Globus pallidus (tissue), 1 donor: ENCODE measurements at regions not wholly inside any gene's neighbourhood (a gene's known extent, or its start where the extent isn't known, plus 50 kb on each side); places are given as distances from the start of the nearest gene placed in this dataset.

Source experiments
- DNase-seq: peaks from one replicate; pipeline ENCODE4 v3.0.0-alpha.2; 2015; ENCODE audit warnings: low spot score

DNA sequence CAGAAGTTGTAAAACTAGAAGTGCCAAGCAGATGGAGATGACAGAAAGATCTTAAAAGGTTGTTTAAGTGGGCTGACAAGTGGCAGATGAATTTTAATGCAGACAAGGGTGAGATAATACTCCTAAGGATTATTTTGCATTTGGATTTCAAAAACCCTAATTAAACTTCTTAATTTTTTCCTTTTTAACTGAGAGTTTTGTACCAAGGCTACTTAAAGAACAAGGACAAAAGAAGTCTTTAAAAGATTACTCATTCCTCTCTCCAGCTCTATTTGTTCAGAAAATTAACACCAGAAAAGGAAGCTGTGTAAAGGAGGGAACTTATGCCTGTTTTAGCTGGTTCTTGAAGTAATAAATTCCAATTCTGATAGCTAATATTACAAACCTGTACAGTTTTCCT lies 275.4 kb downstream of the ETNK1 start:
- no peak for DNase-seq

DNA sequence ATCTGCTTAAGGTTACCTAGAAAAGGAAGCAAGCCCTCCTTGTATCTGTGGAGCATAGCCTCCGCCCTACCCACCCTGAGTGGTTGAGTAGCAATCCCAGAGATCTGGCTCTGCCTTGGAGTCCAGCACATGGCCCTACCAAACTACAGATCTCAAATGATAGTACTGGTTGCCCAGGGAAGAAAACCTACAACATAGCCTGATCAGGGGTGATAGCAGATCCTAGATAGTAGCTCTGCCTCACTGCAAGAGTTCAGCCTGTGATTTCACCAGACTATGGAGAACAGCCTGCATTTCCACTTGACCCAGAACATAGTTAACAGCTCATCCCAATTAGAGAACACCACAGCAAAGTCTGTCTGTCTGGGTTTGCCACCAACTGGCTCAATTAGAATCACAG lies 279.5 kb downstream of the ETNK1 start:
- DNase-seq, result no peak

DNA sequence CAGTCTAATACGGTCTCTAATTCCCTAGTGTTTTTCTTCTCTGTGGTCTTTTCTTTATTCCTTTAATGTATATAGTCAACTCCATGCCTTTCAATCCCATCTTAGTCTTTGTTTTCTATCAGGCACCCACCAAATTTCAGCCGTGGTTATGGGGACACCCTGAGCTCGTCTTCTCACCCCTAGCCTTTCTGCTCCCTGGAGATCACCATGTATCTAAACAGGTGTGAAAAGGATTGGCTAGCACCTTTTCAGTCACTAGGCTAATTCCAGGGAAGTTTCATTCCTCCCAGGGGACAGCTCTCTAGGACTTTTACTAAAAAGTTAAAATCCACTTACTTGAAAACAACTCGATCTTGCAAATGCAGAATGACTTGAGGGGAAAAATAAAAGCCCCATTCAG lies 291.3 kb downstream of the ETNK1 start:
- no peak for DNase-seq

DNA sequence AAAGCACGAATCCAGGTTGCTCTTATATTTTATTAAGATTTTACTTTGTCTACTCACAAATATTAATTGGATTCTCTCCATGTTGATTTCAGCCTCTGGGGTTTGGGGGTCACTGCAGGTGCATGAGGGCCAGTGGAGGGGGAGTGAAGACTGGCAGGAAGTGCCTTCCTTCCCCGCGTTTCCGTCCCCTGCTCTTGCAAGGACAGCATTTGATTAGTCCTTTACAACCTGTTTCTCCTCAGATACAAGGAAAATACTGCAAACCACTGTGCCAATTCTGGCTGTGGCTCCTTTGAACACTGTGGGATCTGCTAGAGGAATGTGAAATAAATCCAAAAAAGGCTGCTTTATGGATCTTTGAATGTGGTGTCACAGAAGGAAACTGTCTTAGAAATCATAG lies 291.8 kb downstream of the ETNK1 start:
- DNase-seq, result no peak

DNA sequence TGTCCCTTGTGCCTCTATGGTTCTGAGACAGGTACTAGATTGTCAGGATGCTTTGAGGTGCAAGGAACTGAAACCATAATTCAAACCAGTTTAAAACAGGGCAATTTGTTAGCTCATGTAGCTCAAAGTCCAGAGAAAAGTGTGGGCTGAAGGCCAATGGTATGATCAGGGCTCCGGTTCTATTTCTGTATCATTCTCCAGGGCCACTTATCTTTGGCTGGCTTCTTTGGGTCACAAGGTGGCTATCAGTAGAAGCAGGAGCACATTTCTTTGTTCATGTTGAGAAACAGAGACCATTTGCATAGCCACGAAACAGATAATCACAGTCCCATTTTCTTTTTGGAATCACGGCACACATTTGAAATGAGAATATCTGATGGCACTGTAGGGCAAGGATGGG lies 294.9 kb downstream of the ETNK1 start:
- DNase-seq, result no peak

DNA sequence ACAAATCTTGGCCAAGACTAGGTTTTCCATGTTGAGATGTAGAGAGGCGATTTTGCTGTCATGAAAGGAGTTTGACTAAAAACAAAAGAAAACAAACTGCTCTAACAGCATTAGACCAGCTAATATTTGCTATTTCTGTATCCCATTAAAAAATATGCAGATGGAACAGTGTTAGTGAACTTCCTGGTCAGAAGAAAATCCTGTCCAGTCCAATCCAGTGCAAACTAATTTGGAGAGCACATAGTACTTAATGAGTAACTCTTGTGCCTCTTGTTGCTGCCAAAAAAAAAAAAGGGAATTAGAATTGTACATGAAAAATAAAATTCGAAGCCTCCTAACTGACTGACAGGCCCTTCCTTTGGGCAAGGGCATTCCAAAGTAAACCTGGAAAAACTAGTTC lies 298.8 kb downstream of the ETNK1 start:
- DNase-seq, result no peak

DNA sequence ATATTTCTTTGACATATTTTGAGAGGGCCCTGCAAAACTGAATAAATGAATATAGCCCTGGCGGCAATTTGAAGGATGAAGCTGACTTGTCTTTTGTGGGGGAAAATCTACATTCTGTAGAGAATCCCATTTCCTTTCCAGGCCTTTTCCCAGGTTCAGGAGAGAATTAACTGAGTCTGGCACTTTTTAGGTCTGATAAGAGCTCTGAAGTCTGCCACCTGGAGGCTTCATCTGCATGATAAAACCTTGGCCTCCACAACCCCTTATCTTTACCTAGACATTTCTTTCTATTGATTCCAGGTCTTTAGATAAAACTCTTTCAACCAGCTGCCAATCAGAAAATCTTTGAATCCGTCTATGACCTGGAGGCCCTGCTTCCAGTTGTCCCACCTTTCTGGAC lies 299.4 kb downstream of the ETNK1 start:
- DNase-seq, result no peak

DNA sequence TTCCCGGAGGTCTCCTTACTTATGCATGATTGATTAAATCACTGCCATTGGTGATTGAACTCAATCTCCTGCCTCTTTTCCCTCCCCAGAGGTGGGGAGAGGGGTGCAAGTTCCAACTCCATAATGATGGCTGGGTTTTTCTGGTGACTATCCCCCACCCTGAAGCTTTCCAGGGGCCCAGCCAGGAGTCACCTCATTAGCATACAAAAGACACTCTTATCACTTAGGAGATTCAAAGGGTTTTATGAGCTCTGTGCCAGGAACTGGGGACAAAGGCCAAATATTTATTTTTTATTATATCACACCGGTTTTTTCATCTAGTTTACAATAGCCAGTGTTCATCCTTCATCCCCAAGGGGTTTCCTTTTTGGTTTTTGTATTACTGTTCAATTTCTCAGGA lies 300.7 kb downstream of the ETNK1 start:
- no peak for DNase-seq

DNA sequence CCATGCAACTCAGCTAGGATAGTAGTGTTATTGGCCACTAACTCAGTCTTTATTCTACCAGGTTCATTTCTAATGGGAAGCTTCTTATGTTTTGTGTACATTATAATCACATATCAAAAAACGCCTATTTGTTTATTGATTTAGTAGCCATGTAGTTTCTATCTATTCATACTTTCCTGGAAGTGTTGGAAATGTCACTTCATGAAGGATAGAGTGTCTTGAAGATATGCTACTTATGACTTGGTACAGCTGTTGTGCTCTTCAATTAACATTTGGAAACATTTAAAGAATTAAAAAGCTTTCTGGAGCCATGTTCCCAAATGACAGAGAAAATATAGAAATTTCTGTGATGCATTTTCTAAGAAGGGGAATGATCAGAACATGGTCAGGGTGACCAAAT lies 307.5 kb downstream of the ETNK1 start:
- DNase-seq, result no peak

DNA sequence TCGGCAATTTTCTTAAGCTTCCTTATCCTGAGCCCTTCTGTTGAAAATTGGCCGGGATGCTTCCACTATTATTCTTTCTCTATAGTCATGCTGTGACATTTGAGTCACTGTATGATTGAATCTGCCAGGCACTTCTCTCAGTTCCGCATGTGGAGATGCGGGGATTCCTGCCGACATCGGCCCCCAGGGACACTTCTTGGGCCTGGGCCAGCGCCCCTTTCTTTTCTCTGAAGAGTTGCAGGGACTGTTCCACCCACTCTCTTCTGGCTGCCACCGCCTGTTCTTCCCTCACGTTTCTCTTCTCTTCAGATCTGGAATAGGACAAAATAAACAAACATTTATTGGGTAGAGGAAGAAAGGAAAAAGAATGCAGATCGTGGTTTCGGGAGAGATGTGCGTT lies 310.1 kb downstream of the ETNK1 start:
- DNase-seq, result no peak

DNA sequence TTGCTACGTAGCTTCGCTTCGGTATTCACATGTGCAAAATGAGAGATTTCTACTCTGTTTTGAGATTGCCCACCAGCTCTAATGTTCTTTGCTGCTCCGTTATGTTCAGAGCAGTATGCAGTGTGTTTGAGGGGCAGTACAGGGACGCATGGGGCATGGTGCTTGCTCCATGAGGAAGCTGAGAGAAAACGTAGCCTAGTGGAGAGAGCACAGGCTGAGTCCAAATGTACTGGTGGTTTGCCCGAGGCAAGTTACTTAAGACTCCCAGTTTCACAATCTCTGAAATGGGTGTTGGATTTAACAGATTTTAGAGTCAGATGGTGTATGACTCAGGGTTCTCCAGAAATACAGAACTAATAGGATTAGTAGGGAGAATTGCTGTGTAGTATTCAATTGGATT lies 310.5 kb downstream of the ETNK1 start:
- DNase-seq, result no peak

DNA sequence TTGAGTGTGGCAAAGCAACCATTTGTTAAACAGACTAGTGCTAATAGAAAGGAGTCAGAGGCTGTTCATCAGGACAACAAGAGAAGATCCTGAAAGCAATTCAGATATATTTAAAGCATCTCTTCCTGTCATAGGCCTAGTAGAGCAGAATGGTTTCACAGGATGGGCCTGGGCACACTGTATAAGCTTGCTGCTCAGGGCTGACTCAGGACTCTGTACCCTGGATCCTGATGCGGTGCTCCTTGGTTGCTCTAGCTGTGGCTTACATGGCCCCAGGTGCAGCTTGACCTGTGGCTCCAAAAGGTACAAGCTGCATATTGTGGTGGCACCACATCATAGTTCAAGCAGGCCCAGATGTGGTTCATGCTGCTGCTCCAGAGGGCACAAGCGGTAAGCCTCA lies 313.4 kb downstream of the ETNK1 start:
- DNase-seq, result no peak

DNA sequence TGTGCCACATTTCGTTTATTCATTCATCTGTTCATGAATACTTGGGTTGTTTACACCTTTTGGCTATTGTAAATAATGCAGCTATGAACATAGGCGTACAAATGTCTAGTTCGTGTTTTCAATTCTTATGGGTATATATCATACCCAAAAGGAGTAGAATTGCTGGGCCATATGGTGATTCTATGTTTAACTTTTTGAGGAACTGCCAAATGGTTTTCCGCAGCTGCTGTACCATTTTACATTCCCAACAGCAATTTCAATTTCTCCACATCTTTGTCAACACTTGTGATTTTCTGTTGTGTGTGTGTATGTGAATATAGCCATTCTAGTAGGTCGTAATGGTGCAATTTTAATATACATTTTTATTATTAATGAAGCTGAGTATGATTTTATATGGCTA lies 326.2 kb downstream of the ETNK1 start:
- DNase-seq, result no peak

DNA sequence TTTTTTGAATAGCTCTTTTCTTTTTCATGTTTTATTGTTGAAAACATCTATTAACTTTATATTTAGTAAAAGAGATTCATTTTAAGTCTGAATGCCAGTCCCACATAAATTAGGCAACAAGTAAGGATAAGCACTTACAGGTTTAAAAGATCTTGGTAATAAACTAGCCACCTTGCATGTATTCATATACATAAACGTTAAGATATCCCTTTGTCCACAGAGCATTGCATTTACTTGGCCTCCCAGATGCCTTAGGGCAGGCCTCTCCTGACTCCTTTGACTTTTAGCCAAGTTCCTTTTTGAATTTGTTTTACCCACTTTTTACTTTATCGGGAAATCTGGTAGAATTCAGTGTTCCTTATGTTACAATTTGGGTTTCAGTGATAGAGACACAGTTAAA lies 331.7 kb downstream of the ETNK1 start:
- DNase-seq, result no peak

DNA sequence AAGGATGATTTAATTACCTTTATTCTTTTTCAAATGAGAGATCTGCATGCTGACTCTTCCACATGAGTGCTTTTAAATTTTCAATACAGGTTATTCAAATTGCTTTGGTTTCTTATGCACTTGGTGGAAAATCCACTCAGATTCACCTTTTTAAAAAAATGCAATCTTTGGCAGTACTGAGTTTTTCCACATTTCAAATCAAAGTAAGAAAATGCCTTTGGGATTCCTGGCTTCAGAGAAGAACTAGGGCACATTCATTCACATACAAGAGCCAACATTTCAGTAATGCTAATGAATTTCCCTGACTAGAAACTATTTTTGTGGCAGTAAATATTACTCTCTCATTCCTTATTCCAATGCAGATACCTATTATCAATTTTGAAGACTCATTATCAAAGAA lies 342.2 kb downstream of the ETNK1 start:
- DNase-seq, result no peak

DNA sequence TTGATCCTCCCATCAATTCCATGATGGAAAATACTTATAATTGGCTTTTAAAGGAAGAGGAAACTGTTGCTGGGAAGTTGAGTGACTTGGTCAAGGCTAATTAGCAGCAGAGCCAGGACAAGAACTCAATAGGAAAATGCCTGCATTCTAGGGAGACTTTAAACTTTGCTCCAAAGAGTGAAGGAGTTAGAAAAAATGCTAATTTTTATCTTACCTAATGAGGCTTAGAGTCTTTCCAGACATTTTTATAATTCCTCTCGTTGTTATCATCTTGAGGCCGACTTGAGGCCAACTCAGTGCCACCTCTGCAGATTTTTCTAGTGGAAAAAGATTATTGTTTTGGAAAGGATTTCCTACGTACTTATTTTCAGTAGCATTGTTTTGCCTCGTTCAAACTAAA lies 344.6 kb downstream of the ETNK1 start:
- no peak for DNase-seq

DNA sequence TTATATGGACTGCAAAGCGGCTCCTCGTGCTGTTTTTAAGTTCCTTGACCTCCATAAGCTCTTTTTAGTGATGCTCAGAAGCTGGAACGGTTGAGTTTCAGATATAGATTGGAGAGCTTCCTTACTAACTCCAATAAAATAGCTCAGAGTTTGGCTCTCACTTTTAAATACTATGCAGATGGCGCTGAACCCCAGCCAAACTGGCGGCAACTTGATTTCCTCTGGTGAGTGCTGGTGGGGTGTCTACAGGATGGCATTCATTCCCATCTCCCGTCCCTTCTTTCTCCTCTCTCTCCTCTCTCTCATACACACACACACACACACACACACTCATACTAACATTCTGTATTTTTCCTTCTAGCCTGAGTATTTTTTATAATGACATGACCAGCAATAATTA lies 346.3 kb downstream of the ETNK1 start:
- DNase-seq, result no peak

DNA sequence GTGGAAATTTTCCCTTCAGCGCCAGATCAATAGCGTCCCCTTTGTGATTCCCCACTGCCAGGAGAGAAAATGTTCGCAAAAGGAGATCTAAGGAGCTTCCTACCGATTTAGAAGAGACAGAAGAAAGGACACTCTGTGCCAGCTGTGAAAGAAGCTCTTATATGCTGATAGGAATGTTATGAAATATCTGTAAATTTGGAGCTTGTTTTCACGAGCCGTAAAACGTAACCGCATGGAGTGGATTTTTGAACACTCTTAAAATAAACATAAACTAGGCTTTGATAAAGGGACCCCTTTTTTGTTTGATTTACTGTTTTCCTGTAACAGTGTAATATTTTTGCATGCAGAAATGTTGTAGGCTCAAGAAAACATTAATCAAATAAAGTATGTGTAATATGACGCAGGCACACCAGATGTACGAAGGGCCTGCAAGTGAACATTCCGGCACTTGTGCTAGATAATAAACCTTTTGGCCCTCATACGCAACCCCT lies 346.8 kb downstream of the ETNK1 start:
- DNase-seq, result no peak

DNA sequence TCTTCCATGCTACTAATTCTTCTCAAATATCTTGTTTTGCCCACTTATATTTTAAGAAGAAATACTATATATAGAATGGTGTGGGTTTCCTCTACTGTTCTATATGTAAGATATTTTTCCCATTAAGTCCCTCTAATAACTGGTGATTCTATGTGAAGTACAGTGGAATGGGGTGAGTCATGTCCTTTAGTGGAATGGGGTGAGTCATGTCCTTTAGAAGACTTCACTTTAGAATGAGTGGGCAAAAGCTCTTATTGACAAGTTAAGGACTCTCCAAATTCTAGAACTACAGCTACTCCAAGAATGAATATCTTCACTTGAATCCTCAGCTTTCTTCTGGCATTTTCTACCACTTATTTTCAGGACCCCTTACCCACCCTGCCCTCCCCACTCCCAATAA lies 349.9 kb downstream of the ETNK1 start:
- DNase-seq, result no peak

DNA sequence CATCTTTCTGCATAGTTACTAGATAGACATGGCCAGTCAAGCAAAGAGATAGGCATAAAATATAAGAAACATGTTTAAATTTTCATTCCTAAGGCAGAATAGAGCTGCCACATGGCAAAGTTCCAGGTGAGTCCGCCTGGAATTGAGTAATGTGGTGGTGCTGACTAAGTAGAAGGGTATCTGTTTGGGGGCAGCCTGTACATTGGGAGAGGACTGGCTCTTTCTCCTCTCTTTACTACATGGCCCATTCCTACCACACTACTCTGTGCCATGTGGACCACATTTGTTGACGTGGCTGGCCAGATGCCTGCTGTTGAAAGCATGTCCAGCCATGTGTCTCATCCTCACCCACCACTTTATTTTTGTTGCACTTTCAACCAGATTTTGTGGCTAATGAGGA lies 354.0 kb downstream of the ETNK1 start:
- DNase-seq, result no peak

DNA sequence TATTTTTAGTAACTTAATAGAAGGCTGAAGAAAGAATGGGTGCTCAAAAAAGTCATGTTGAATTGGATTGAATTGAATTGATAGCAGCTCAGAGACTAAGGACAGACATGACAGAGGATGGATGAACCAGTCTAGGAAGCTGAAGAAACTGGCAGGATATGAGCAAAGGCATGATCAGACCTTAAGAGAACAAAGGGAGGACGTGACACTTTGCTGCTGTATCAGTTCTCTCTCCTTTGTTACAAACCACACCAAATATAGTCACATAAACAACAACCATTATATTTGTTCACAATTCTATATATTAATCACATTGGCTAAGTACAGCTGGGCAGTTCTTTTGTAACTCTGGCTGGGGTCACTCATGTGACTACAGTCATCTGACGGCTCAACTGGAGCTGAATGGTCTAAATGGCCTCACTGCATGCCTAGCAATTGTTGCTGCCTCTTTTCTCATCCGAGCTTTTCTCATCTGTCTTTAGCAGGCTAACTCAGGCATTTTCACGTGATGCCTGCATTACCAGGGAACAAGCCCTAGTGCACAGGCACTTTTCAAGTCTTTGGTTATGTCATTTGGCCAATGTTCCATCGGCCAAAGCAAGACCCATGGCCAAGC lies 355.0 kb downstream of the ETNK1 start:
- DNase-seq, result no peak

DNA sequence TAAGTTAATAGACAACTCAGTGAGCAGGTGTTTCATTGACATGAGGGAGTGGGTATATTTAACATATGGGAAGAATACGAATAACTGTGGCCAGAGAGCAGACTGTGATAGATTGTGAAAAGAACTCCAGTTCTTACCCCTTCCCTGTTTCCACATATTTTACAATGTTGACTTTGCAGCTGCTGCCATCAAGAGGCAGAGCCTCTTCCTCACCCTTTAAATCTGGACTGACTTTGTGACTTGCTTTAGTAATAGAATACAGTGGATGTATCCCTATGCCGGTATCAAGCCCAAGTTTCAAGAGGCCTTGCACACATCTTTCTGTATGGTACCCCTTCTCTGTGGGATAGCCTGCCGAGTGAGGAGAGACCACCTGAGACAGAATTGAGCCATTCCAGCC lies 356.7 kb downstream of the ETNK1 start:
- DNase-seq, result no peak

DNA sequence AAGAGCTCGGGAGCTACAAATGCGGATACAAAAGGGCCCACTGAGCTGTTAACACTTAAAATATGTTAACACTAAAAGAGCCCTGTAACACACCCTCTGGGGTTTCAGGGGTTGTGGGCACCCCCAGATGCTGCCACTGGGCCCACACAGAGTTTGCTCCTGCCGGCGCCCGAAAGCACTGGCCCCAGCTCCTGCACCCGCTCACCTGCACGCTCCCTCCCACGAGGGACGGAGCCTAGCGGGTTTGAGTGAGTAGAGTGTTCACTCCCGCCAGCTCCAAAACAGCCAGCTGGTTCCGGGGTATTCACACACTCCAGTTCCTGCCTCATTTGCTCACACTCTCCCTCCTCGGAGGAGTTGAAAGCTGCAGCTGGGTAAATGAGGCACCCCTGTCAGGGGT lies 357.7 kb downstream of the ETNK1 start:
- DNase-seq, result no peak

DNA sequence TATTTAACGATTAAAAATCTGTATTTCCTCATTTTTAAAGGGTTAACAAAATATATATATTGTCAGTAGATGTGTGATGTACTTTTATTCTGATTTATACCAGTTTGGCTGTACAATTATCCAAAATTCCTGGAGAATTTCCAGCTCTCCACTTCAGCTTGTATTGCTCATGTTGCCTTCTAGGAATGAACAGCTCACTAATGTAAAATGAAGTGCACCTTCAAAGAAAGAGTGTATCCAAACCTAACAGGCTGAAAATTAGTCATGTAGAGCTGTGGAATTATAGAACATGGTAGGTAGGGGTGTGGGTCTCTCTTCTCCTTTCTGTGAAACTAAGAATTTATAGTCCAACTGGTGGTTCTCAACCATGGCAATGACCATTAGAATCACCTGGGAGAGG lies 362.0 kb downstream of the ETNK1 start:
- DNase-seq, result no peak

DNA sequence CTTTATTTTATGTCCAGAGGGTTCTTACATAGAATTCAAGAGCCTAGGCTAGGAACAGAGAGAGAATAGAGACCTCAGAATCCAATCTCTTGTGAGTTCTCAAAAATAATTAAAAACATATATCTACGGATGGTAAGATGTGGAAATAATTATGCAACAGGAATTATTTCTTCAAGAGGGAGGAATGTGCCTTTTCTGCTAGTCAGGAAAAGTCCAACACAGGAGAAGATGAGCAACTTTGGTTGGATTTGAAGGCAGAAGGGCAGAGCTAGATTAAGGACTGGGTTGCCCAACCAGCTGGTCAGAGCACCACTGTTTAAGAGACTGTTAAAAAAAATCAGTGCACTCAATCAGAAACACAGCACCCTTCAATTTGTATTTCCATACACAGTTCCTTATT lies 365.5 kb downstream of the ETNK1 start:
- DNase-seq, result no peak
